Panc1 (cell line): ENCODE measurements at regions not wholly inside any gene's neighbourhood (a gene's known extent, or its start where the extent isn't known, plus 50 kb on each side); places are given as distances from the start of the nearest gene placed in this dataset.

Source experiments
- ATAC-seq: fragments of 200-7000 bp; cut with Tn5 transposase; 2 replicates; pipeline ENCODE4 v1.9.1; 2020; ENCODE audit warnings: mild to moderate bottlenecking, moderate library complexity
- BruUV-seq: library from RNA; stranded (reverse); fragments of 400-500 nt; replicated peaks from 2 replicates; lab custom pipeline; 2021; lab: Mats Ljungman, UMichigan
- CTCF ChIA-PET: fragments of 300-600 bp; sonication (Branson Sonifier 250); formaldehyde crosslinking; loops from one replicate; lab custom pipeline; 2022; ENCODE audit warnings: antibody characterized with exemption; lab: Charles Lee
- POLR2A ChIA-PET: fragments of 300-600 bp; sonication (Branson Sonifier 250); formaldehyde crosslinking; loops from one replicate; lab custom pipeline; 2022; ENCODE audit warnings: antibody characterized with exemption; lab: Charles Lee
- DNase-seq: peaks from one replicate; pipeline ENCODE4 v3.0.0-alpha.2; 2010; ENCODE audit warnings: low read depth, low spot score
- H3K27ac ChIP-seq: 2 replicates; pipeline ENCODE4 v1.5.1; 2011; ENCODE audit warnings: mild to moderate bottlenecking, low read length, inconsistent platforms
- H3K27me3 ChIP-seq: fragments of 200-500 bp; sonication (Bioruptor generic); 2 replicates; pipeline ENCODE4 v1.6.0; 2014; ENCODE audit warnings: low read length, inconsistent platforms; ENCODE audit not compliant: control insufficient read depth, insufficient read depth
- H3K36me3 ChIP-seq: fragments of 200-500 bp; sonication (Bioruptor generic); 2 replicates; pipeline ENCODE4 v1.5.1; 2014; ENCODE audit warnings: inconsistent platforms, mild to moderate bottlenecking, low read length, moderate library complexity; ENCODE audit not compliant: control insufficient read depth, insufficient read depth
- H3K4me1 ChIP-seq: 2 replicates; pipeline ENCODE4 v1.5.1; 2011; ENCODE audit warnings: inconsistent platforms, mild to moderate bottlenecking, low read length, moderate library complexity; ENCODE audit not compliant: control insufficient read depth, insufficient read depth
- H3K4me3 ChIP-seq, 2 experiments: 2 replicates each; pipeline ENCODE4 v1.5.1; 2011 to 2012; ENCODE audit warnings: low read depth in 2 of 2, low read length in 2 of 2, mild to moderate bottlenecking in 2 of 2, inconsistent platforms in 1 of 2, moderate library complexity in 1 of 2
- H3K9me3 ChIP-seq: fragments of 200-500 bp; sonication (Bioruptor generic); 2 replicates; pipeline ENCODE4 v1.5.1; 2014; ENCODE audit warnings: low read depth, mild to moderate bottlenecking, inconsistent platforms, low read length, moderate library complexity; ENCODE audit not compliant: control insufficient read depth, insufficient read depth
- CTCF ChIP-seq: fragments of 450-650 bp; IDR thresholded peaks from 2 replicates; pipeline ENCODE4 v1.5.1; 2017; ENCODE audit warnings: mild to moderate bottlenecking
- POLR2AphosphoS5 ChIP-seq: IDR thresholded peaks from 2 replicates; pipeline ENCODE4 v1.6.1; 2012; ENCODE audit warnings: mild to moderate bottlenecking, low read depth, low read length, moderate library complexity
- SIN3A ChIP-seq: IDR thresholded peaks from 2 replicates; pipeline ENCODE4 v1.6.1; 2012; ENCODE audit warnings: low read depth, mild to moderate bottlenecking, low read length, moderate library complexity, borderline replicate concordance; ENCODE audit not compliant: insufficient read depth
- TCF7L2 ChIP-seq: IDR thresholded peaks from 2 replicates; pipeline ENCODE4 v1.6.1; 2011; ENCODE audit warnings: mild to moderate bottlenecking, low read depth, low read length, inconsistent platforms
- in situ Hi-C: cut with HindIII; loops from 2 replicates; pipeline ENCODE4 v1.10.0; 2016; ENCODE audit warnings: low sequenced_read_pairs, low pct_unique_long_range_greater_than_20kb
- intact Hi-C: fragments of 100-400 bp; cut with micrococcal nuclease; formaldehyde crosslinking; loops from one replicate; pipeline ENCODE4 v1.10.0; 2022; ENCODE audit not compliant: unreplicated experiment
- TF ChIP-seq, protein P1 (sequence below), 2 experiments: IDR thresholded peaks; 2 replicates each; pipeline ENCODE4 v1.6.1; 2011 to 2012; ENCODE audit warnings: low read depth in 2 of 2, control low read depth in 1 of 2, low read length in 1 of 2, mild to moderate bottlenecking in 1 of 2, moderate library complexity in 1 of 2; ENCODE audit not compliant: insufficient read depth in 1 of 2

GRCh38 chr6:11460837-11461661 lies 76.5 kb upstream of the TMEM170B start:
- Histone ChIP-seq H3K27ac (no peak overlapping the region), H3K4me1 (no peaks in the 10 kb centered on the region), H3K36me3 (no peaks in the 10 kb centered on the region), H3K27me3 (no peaks in the 10 kb centered on the region; the same call in 1 of the 2 replicates), H3K4me3 (no peak overlapping the region), H3K9me3 (no peaks in the 10 kb centered on the region)
- no TSS peak for BruUV-seq
- TF ChIP-seq POLR2AphosphoS5: no peak
- no peak for TF ChIP-seq CTCF
- TF ChIP-seq TCF7L2: no peak
- TF ChIP-seq, protein P1, sequence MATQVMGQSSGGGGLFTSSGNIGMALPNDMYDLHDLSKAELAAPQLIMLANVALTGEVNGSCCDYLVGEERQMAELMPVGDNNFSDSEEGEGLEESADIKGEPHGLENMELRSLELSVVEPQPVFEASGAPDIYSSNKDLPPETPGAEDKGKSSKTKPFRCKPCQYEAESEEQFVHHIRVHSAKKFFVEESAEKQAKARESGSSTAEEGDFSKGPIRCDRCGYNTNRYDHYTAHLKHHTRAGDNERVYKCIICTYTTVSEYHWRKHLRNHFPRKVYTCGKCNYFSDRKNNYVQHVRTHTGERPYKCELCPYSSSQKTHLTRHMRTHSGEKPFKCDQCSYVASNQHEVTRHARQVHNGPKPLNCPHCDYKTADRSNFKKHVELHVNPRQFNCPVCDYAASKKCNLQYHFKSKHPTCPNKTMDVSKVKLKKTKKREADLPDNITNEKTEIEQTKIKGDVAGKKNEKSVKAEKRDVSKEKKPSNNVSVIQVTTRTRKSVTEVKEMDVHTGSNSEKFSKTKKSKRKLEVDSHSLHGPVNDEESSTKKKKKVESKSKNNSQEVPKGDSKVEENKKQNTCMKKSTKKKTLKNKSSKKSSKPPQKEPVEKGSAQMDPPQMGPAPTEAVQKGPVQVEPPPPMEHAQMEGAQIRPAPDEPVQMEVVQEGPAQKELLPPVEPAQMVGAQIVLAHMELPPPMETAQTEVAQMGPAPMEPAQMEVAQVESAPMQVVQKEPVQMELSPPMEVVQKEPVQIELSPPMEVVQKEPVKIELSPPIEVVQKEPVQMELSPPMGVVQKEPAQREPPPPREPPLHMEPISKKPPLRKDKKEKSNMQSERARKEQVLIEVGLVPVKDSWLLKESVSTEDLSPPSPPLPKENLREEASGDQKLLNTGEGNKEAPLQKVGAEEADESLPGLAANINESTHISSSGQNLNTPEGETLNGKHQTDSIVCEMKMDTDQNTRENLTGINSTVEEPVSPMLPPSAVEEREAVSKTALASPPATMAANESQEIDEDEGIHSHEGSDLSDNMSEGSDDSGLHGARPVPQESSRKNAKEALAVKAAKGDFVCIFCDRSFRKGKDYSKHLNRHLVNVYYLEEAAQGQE (IDR thresholded peaks at IDR 0.05; ENCODE audit: insufficient read depth in 1 of 2, low read depth in 2 of 2, low read length in 1 of 2): no peak
- TF ChIP-seq SIN3A: no peak
- ATAC-seq (no peak), DNase-seq (no peak)
- ChIA-PET POLR2A (no interaction called here), CTCF (no interaction called here)
- in situ Hi-C loops (no loop called here), intact Hi-C loops (no loop called here)

GRCh38 chr6:11460001-11460668 lies 77.4 kb upstream of the TMEM170B start:
- Histone ChIP-seq H3K27ac (no peak overlapping the region), H3K4me3 (no peak overlapping the region), H3K4me1 (no peaks in the 10 kb centered on the region), H3K36me3 (no peaks in the 10 kb centered on the region), H3K9me3 (no peaks in the 10 kb centered on the region), H3K27me3 (no peaks in the 10 kb centered on the region; the same call in 1 of the 2 replicates)
- no peak for ATAC-seq
- intact Hi-C loops: no loop called here
- no TSS peak for BruUV-seq
- ChIA-PET POLR2A (no interaction called here), CTCF (no interaction called here)
- no peak for TF ChIP-seq CTCF
- TF ChIP-seq POLR2AphosphoS5: no peak
- no peak for TF ChIP-seq TCF7L2
- no peak for TF ChIP-seq SIN3A
- TF ChIP-seq, protein P1 (IDR thresholded peaks at IDR 0.05; ENCODE audit: insufficient read depth in 1 of 2, low read depth in 2 of 2, low read length in 1 of 2): no peak
- in situ Hi-C loops: no loop called here
- no peak for DNase-seq
